ENCODE measurements at regions not wholly inside any gene's neighbourhood (a gene's known extent, or its start where the extent isn't known, plus 50 kb on each side); places are given as distances from the start of the nearest gene placed in this dataset.

DNA sequence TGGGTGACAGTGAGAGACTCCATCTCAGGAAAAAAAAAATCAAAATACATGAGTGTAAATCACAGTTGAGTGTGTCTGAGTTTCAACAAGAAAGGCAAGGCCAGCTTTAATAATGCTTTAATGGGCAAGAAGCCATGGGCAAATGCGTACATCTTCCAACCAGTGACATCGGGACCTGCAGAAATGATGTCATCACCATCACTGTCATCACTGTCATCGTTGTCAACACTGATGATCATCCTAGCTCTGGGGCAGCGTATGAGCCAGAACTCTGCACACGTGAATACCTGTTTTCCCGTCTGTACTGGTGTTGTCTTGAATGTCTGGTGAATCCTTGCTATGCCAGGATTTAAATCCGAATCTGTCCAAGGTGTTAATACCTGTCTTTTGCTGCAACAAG is 712.5 kb downstream of the BRD1 start:
- no peak for DNase-seq (ENCODE audit: low read depth in 2 of 2)

GRCh38 chr22:49113758-49114157 is 713.9 kb downstream of the BRD1 start:
- no peak for DNase-seq (ENCODE audit: low read depth in 2 of 2)

DNA sequence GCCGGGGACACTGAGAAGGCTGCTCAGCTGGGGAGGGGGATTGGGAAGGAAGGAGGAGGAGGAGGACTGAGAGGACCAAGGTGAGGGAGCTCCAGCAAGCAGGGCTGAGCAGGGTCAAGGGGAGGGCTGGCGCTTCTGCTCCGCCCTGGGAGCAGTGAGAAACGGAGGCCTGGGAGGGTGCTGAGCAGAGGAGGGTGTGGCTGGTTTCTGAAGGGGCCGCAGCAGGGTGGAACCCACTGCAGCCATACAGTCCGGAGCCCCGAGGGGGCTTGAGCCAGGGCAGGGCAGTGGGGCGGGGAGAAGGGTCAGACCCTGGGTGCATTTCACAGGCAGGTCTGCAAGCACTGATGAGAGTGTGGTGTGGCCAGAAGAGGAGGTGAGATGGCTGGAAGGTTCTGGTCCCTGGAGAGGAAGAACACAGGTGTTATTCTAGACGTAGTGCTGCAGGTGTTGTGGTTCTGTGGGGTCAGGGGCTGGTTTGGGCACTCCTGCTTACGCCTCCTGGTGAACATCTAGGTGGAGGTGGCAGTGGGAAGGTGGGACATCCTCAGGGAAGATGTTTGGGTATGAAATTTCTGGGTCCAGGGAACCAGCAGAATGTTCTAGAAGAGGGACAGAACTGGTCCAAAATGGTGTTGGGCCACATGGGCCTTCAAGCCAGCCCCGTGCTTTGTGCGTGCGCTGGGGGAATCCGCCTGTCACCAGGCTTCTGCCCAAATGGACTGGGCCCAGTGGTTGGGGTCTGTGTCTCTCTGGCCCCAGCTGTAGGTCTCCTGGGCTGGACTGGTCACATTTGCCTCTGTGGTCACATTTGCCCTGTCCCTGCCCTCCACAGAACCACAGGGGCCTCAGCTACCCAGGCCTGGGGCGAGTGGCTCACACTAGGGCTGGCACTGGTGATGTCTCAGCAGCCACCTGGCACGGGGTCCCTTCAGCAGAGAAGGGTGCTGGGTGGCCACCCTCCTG is 714.7 kb downstream of the BRD1 start:
- no peak for DNase-seq (ENCODE audit: low read depth in 2 of 2)

- DNase-seq (ENCODE audit: low read depth in 2 of 2), result no peak
Observed at GRCh38 chr22:49112176-49112575, 715.5 kb downstream of the BRD1 start.

- DNase-seq (ENCODE audit: low read depth in 2 of 2), result no peak
Observed at GRCh38 chr22:49111085-49111484, 716.6 kb downstream of the BRD1 start.

GRCh38 chr22:49108636-49109315 is 718.9 kb downstream of the BRD1 start:
- DNase-seq (ENCODE audit: low read depth in 2 of 2), result no peak

DNA sequence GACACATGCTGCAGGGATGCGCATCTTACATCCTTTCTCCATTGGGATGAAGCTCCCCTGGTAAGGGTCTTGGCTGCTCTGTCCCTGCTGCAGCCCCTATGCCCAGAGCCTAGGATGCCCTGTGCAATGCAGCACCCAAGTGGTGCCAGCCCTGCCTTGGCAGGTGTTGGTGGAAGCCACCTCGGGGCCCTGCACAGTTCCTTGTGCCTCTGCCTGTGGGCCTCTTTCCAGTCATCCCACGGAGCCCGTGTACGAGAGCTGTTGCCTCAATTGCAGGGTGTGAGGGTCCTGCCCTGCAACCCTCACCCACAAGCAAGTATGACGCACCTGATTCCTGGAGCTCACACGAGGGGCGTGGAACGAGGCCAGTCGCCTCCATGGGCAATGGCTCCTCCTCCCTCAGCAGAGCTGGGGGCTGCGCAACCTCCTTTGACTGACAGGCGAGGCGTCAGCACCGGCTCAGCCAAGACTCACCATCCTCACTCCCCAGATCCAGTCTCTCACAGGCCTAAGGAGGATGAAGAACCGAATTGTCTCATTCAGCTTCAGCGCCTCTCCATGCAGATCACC is 719.6 kb downstream of the BRD1 start:
- no peak for DNase-seq (ENCODE audit: low read depth in 2 of 2)

GRCh38 chr22:49107561-49107960 is 720.1 kb downstream of the BRD1 start:
- no peak for DNase-seq (ENCODE audit: low read depth in 2 of 2)

DNA sequence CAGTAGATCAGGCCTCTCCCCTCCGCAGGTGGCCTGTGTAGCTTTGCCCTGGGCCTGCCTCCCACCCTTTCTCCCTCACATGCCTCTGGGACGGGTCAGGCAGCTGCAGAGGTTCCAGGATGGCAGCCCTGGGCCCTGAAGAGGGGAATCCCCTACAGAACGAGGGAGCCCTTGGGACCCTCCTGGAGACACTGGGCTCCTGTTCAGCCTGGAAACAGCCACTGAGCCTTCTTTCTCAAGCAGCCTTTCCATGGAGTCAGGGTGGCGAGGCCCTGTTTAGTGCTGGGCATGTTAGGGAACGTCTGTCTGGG is 720.9 kb downstream of the BRD1 start:
- no peak for DNase-seq (ENCODE audit: low read depth in 2 of 2)

DNA sequence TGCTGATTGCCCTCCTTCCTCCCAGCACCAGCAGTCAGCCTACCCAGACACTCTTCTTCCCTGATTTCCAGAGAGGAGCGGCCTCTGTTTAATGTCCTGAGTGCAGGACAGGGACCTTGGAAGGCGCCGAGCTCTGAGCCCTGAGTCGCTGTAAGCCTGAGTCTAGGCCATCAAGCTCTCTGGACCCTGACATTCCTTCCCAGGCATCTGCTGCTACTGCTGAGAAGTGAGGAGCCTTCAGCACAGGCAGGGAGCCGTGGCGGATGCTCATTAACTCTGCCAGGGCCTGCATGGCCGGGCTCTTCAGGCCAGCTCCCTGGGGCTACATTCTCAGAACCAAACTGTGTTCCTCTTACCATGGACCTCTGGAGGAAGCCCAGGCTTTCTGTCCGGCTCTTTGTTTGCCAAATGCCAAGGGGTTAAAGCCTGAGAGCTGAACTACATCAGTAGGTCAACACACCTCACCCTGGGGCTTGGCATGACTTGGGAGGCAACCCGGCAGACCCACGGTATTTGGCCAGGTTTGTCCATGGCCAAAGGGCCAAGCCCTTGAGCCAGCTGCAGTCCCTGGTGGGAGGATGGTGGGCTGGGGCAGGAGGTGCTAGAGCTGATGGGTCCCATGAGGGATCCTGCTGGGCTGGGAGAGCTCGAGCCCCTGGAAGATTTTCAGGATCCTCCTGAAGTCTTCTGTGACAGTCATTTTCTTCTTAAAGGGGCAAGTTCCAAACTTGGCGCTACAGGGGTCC is 721.4 kb downstream of the BRD1 start:
- no peak for DNase-seq (ENCODE audit: low read depth in 2 of 2)

DNA sequence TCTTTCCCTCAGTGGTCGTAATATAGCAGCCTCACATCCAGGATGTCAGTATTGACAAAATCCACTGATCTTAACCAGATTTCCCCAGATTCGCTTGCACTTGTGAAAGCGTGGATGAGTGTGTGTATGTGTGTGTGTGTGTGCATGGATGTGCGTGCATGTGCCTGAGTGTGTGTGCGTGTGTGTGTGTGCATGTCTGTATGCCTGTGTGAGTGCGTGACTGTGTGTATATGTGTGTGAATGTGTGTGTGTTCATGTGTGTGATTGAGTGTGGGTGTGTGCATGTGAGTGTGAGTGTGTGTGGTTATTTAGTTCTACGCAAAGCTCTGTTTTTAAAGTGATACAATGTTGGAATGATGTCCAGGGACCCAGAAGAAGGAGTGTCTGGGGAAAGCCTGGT is 723.2 kb downstream of the BRD1 start:
- no peak for DNase-seq (ENCODE audit: low read depth in 2 of 2)

DNA sequence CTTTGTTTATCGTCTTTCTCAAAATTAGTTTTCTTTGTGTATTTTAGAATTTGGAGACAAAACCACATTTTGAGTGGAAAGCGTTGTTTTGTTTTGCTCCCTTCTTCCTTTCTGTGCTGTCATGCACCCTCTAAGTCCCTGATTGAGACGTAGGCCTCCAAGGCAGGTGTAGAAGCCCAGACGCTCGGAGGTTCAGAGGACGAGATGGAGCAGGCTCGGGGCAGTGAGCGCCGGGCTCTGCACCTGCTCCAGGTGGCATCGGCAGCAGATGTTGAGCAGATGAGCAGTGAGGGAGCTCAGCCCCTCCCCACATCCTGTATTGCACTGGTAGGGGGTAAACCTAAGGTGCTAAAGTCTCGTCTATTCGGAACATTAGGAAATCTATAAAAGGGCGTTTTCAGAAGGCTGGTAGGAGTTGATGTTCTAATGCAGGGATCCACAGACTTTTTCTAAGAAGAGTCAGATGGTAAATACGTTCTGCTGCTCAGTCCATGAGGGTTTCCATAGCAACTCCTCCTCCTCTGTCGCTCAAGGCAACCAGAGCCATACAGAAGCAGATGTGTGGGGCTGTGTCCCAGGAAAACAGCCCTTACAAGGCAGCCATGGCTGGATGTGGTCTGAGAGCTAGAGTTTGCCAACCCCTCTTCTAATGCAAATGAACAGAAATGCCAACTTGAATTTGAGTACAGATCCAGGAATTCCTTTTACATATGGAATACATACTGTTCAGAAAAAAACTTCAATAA is 724.2 kb downstream of the BRD1 start:
- no peak for DNase-seq (ENCODE audit: low read depth in 2 of 2)

- no peak for DNase-seq (ENCODE audit: low read depth in 2 of 2)
Observed at GRCh38 chr22:49102367-49102766, 725.3 kb downstream of the BRD1 start.

- no peak for DNase-seq (ENCODE audit: low read depth in 2 of 2)
Observed at GRCh38 chr22:49101873-49102272, 725.8 kb downstream of the BRD1 start.

GRCh38 chr22:49101225-49101624 is 726.4 kb downstream of the BRD1 start:
- no peak for DNase-seq (ENCODE audit: low read depth in 2 of 2)

GRCh38 chr22:49100773-49101172 is 726.9 kb downstream of the BRD1 start:
- no peak for DNase-seq (ENCODE audit: low read depth in 2 of 2)

GRCh38 chr22:49100316-49100715 is 727.4 kb downstream of the BRD1 start:
- DNase-seq (ENCODE audit: low read depth in 2 of 2), result no peak

- no peak for DNase-seq (ENCODE audit: low read depth in 2 of 2)
Observed at GRCh38 chr22:49099496-49100124, 728.1 kb downstream of the BRD1 start.

DNA sequence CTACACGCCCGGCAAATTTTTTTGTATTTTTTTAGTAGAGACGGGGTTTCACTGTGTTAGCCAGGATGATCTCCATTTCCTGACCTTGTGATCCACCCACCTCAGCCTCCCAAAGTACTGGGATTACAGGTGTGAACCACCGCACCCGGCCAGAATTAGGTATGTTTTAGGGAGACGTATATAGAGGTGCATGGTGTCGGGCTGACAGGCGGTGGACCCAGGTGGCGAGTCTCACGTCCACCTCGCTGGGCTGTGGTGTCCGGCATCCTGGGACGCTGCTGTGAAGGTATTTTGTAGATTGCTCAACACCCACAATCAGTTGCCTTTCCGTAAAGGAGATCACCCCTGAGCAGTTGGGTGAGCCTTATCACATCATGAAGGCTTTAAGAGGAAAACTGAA is 728.6 kb downstream of the BRD1 start:
- DNase-seq (ENCODE audit: low read depth in 2 of 2), result no peak

DNA sequence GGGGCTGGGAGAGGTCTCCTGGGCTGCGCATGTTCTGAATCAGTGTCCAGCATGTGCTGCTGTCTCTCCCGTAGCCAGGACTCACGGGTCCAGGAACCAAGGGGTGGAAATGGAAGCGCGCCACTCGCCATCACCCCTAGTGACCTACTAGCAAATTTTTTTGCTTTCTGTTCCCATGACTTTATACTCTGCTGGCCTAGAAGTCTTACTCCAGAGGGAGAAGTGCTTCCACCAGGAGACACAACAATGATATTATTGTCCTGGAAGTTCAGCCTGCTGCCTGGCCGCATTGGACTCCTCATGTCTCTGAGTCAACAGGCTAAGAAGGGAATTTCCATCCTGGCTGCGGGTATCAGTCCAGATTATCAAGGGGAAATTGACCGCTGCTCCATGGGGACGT is 729.7 kb downstream of the BRD1 start:
- DNase-seq (ENCODE audit: low read depth in 2 of 2), result no peak
